HCEC 1CT (cell line): ENCODE measurements at regions not wholly inside any gene's neighbourhood (a gene's known extent, or its start where the extent isn't known, plus 50 kb on each side); places are given as distances from the start of the nearest gene placed in this dataset.
A peak's percentile ranks its signal among the peaks of the same experiment; 100 is the strongest.
"Not testable (repeated sequence)": the region's sequence is repeated elsewhere in the genome, so short reads cannot be mapped to it uniquely, and the experiment has no call there.

Source experiments
- DNase-seq: peaks from one replicate; pipeline ENCODE4 v3.0.0-alpha.2; 2017

DNA sequence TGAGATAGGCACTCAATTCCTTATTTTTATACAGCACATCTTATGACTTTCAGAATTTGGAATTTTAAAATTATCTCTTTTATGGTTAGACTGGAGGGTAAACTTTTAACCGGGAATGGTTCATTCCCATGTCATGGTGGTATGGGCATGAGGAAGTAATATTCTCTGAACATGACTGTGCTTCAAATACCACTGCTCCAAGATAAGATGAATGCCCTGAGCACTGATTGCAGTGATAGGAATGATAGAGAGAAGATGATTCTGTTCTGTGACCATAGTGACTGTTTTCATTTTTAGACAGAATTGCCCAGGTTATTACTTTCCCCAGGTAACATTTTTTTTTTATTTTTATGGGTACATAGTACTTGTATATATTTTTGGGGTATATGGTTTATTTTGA lies 187.4 kb downstream of the ATOH1 start:
- no peak for DNase-seq

DNA sequence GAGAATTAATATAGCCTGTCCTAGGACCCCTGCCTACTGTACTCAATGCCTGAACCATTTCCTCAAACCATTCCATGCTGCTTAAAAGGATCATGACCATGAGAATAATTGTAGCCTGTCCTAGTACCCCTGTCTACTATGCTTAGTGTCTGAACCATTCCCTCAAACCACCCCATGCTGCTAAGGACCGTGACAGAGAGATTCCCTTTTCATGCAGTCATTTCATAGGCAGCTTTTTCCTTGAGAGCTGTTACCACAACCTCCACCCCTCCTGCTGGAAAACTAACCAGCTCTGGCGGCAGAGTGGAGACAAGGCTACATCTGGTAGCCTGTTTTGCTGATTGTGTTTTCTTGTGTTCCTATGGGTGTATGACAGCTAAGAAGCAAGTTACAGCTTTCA lies 174.9 kb upstream of the SMARCAD1 start:
- DNase-seq, result no peak

DNA sequence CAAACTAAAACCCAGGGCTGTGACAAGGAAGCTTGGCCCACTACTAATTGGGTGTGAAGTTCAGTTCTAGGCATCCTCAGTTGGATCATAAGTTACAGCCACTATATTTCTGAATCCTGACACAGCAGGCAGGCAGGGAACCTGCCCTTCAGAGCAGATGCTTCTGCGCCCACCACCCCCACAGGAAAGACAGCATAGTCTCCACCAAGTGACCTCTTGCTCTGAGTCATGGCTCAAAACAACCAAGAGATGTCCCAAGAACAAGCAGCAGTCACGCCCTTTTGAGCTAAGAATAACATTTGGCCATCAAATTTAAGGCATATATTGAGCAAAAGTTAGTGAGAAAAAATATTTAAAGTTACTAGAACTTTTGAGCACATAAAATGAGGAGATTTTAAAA lies 170.7 kb upstream of the SMARCAD1 start:
- no peak for DNase-seq

DNA sequence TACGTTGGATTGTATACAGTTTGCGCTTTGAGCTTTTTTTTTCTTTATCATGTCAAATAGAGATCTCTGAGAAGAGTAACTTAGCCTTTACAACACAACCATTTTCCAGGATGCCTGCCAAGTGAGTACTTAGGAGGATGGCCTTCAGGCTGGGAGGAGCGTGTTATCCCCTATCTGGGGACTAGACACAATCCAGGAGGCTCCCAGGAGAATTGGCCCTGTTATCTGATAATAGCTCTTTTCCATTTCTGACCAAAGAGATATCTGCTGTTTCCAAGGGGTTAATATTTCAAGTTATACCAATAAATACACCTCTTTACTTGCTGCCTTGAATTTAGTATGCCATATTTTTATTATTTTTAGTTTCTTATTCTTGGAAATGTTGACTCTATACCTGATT lies 169.5 kb upstream of the SMARCAD1 start:
- DNase-seq, result no peak

DNA sequence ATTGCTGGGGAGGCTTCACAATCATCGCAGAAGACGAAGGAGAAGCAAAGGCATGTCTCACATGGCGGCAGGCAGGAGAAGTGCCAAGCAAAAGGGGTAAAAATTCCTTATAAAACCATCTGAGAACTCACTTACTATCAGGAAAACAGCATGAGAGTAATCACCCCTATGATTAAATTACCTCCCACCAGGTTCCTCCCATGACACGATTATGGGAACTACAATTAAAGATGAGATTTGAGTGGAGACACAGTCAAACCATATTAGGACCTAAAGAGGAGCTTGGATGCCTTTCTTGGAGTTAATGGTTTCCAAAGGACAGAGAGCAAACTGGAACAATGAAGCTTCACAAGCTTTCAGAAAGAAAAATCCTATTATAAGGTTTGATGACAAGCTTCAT lies 168.4 kb upstream of the SMARCAD1 start:
- DNase-seq, result no peak

DNA sequence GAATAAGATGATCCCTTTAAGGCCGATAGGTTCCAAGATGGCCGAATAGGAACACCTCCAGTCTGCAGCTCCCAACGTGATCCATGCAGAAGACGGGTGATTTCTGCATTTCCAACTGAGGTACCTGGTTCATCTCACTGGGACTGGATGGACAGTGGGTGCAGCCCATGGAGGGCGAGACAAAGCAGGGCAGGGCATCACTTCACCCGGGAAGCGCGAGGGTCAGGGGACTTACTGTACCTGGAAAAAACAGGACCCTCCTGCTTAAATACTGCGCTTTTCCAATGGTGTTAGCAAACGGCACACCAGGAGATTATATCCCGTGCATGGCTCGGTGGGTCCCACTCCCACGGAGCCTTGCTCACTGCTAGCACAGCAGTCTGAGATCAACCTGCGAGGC lies 163.2 kb upstream of the SMARCAD1 start:
- not testable (repeated sequence) for DNase-seq

DNA sequence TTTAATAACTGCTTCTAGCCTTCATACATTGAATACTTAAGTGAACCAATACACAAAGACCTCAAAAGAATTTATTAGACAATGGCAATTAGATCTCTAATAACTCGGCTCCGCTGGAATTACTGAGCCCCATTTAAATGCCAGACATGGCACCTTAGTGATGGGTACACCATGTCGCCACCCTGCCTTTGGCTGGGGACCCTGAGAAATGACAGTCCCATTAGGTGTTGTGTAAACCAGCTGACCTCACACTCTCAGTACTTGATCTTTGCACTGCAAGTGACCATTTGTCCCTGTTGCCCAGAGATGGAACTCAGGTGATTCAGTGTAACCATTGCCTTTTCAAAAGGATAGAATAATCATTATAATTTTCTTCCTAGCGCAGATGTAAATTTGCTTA lies 144.6 kb upstream of the SMARCAD1 start:
- no peak for DNase-seq

DNA sequence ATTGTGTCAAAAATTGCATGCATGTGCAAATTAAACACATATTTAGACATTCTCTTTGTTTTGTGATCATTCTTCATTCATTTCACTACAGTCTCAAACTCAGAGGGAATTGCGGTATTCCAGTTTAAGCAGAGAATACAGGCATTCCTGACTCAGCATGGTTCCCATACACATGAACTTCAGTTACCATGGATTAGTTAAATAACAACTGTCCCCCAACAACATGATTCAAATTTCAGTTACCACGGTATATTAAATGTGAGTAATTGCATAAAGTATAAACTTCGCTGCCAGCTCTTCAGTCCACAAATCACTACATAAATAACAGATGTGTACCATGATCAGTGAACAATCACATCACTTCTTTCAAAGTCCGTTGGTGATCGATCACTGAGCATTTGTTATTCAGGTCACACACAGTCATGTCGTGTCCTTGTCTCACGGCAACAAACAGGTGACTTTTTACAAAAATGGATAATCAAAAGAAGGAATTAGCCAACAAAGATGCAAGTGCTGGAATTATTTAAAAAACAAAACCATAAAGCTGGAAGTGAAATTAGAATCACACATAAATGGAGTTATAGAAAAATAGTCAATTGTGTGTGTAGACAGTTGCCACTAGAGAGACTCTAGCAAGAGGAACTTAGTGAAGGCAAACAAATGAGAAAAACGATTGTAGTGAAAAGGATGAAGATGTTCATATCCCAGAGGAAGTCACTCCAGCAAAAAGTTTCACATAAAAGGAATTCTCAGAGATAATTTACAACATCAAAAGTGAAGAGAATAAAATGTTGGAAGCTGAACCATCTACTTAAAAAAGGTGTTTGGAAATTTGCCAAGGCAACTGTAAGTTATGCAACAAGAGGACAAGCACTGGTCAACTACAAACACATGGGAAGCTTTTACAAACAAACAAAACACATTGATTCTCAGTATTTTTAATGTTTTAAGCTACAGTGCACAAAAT lies 138.6 kb upstream of the SMARCAD1 start:
- no peak for DNase-seq

DNA sequence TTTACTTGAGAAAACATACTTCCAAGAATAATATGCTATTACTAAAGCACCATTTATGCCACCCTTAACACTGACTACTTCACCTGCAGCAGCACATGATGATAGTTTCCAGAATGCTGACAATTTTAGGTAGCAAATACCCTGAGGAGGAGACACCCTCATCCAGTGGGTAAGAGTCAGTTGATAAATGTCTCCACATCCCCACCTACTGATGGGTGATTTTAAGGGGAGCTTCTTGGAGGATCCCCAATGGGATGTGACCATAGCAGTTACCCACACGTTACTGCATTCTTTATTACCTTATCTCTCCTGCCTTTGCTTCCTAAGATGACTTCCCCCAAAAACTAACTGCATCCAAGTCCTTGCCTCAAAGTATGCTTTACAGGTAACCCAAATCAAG lies 131.2 kb upstream of the SMARCAD1 start:
- DNase-seq, result no peak

DNA sequence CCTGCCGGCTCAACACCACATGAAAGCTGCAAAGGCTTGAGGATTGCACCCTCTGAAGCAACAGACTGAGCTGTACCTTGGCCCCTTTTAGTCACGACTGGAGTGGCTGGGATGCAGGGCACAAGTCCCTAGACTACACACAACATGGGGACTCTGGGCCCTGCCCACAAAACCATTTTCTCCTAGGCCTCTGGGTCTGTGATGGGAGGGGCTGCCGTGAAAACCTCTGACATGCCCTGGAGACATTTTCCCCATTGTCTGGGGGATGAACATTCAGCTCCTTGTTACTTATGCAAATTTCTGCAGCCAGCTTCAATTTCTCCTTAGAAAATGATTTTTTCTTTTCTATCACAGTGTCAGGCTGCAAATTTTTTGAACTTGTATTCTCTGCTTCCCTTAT lies 123.5 kb upstream of the SMARCAD1 start:
- DNase-seq, result no peak

DNA sequence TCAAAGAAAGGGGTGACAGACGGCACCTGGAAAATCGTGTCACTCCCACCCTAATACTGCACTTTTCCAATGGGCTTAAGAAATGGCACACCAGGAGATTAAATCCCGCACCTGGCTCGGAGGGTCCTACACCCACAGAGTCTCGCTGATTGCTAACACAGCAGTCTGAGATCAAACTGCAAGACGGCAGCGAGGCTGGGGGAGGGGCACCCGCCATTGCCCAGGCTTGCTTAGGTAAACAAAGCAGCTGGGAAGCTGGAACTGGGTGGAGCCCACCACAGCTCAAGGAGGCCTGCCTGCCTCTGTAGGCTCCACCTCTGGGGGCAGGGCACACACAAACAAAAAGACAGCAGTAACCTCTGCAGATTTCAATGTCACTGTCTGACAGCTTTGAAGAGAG lies 108.5 kb upstream of the SMARCAD1 start:
- not testable (repeated sequence) for DNase-seq

DNA sequence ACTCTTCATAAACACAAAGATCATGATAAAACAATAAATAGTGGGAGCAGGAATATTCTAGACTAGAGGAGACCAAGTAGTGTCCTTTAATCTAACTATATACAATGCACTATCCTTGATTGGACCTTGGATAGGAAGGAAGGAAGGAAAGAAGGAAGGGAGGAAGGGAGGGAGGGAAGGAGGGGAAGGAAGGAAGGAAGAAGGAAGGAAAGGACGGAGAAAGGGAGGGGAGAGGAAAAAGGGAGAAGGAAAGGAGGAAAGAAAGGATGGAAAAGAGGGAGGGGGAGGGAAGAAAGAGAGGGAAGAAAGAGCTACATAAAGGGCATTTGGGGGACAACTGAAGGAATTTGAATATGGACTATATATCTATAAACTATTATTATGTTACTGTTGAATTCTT lies 95.0 kb upstream of the SMARCAD1 start:
- no peak for DNase-seq

DNA sequence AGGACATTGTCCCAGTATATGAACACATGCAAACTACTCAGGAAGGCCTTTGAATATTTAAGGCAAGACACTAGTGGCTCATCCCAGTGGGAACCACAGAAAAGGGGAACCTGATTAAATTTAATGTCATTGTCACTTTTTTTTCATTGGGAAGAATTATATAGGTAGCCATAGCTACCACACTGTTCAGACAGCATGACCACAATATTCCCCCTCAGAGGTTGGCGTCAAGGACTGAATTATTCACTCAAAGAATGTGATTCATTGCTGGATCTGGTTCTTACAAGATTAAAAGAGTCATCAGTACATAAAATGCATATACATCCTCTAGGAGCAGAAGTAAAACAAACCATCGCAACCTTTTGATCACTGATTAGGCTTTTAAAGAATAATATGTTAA lies 92.0 kb upstream of the SMARCAD1 start:
- DNase-seq, result no peak

DNA sequence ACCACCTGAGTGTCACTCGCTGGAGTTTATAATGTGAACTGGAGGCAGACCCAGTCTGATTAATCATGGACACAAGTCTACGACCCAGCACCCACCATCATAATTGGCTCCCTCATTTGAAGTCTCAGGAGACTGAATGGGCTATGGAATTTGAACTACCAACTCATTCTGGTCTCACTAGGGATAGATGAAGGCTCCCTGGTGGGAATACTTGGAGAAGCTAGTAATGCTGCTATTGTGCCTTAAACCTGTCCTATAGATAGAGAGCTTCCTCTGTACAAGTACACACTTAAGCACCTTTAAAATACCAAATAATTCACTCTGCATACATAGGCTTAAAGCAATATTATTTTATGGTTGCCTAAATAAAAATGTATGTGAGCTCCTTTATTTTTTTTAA lies 90.8 kb upstream of the SMARCAD1 start:
- no peak for DNase-seq

DNA sequence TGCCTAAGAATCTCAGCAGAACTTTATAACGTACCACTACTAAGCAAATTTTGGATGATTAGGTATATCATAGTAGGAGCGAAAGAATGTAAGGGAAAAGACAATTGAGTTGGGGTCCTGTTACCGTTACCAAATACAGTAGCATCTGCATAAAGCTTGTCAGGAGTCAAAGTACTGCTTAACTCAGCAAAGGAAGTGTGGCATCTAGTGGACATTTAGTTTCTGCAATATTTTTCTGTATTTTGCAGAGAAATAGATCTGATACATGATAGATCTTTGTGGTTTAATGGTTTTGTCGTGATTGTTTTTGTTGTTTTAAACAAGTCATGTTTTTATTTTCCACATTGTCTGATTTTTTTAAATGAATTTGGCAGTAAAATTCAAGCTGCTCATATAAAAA lies 81.0 kb upstream of the SMARCAD1 start:
- no peak for DNase-seq

DNA sequence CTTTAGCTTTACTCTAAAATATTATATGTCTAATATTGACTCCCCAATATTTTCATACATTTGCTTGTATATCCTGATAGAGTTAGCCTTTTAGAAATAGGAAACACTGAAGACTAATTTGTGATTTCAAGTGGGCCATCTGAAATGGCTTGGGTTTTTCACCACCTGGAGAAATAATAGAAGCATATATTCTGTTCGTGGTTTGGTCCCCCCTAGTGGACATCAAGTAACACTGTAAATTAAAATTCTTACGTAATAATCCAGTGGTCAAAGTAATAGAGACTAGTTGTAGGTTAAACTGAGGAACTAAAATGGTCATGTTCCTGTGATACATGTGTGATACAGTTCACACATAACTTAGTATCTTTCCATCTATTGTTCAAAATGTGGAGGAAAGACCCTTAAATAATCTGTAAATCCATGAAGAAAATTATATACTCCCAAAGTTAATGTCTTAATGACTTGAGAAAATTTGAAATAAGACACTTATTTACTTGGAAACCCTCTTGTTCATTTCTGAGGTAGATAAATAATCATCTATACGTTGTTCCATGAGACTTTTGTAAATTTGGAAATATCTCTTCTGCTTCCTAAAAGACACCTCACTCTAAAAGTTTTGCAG lies 79.8 kb upstream of the SMARCAD1 start:
- peak; percentile 34 for DNase-seq

DNA sequence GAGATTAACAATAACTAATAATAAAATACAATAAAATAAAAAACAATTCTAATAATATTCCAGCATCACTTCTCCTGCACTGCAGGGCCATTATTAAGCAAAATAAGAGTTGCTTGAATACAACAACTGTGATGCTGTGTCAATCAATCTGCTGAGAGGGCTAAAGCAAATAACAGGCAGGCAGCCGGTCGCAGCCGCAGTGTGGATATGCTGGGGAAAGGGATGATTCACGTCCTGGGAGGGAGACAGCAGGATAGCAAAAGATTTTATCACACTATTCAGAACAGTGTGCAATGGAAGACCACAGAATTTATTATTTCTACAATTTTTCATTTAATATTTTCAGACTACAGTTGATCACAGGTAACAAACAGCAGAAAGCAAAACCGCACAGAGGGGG lies 76.5 kb upstream of the SMARCAD1 start:
- no peak for DNase-seq

DNA sequence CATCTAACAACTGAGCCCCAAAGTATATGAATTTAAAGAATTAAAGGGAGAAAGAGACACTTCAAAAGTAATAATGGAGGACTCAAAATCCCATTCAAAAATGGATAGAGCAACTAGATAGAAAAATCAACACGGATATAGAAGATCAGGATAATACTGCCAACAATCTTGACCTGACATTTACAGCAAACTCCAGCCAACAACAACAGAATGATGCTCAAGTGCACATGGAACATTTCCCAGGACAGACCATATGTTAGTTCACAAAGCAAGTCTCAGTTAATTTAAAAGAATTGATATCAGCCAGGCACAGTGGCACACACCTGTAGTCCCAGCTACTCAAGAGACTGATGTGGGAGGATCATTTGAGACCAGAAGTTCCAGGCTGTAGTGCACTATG lies 72.0 kb upstream of the SMARCAD1 start:
- no peak for DNase-seq

DNA sequence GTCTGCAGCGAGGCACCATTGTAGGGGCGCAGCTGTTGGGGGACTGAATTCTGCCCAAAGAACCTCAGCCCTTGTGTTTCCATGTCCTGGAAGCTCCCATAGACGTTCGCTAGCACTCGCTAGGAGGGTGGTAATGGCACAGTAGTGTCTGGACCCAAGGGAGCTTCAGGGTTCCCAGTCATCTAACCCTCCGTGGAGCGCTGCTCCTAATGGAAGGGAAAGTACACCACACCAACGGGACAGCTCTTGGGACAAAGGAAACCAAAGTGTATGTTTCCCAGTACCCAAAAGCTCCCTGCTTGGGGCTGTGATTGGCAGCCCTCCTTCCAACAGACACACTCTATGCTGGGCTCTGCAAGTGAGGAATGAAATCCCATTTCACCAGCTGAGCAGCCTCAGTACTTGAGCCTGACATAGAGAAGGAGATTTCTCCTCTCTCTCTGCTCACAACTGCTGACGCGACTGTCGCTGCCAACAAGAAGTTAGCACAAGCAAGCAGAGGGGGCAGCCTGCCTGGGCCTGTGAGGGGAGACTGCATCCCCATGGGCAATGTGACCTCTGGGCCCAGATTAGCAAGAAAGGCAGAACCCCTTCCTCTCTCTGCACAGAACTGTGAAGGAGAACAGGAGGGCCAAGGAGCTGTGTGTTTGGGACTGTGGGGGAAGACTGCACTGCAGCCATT lies 67.6 kb upstream of the SMARCAD1 start:
- no peak for DNase-seq

DNA sequence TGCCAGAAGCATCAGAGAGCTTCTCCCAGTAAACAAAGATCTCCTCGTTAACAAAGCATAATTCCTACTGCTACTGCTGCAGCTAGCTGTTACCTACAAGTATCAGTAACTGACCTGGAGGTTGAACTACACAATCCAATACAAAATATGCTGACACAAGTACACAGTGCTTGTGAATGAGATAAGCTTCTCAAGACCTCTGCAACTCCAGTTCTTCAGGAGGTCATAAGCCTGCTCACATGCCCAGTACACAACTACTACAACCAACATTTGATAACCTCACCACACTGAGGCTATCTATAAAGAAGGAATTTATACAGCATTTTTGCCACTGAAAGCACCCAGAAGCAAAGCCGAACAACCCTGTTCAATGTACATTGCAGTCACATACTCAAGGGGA lies 66.7 kb upstream of the SMARCAD1 start:
- no peak for DNase-seq

DNA sequence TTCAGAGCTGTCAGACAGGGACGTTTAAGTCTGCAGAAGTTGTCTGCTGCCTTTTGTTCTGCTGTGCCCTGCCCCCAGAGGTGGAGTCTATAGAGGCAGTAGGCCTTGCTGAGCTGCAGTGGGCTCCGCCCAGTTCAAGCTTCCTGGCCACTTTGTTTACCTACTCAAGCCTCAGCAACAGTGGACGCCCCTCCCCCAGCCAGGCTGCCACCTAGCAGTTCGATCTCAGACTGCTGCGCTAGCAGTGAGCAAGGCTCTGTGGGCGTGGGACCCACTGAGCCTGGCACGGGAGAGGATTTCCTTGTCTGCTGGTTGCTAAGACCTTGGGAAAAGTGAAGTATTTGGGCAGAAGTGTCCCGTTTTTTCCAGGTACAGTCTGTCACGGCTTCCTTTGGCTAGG lies 59.6 kb upstream of the SMARCAD1 start:
- DNase-seq, result not testable (repeated sequence)

DNA sequence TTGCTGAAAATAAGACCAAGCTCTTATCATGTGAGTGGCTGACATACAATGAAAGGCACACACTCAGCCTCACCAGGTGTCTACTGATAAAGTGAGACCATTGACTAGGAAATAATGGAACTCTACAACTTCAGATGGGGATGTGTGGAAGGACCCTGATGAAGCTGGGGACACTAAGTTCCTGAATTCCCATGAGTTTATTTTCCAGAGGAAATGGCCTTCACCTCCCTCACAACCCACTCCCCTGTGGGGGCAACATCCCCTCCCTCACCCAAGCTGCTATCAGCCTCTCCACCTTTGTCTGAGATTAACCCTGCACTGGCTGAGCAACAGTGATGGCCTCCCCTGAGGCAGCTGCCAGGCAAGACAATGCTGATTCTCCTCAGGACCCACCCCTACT lies 55.2 kb upstream of the SMARCAD1 start:
- no peak for DNase-seq

DNA sequence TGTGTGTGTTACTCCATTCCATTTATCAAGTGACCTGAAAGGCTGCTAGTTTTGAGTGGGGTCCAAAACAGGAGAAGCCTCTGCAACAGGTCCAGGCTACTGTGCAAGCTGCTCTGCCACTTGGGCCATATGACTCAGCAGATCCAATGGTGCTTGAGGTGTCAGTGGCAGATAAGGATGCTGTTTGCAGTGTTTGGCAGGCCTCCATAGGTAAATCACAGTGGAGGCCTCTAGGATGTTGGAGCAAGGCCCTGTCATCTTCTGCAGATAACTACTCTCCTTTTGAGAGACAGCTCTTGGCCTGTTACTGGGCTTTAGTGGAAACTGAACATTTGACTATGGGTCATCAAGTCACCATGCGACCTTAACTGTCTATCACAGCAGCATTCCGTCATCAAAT lies 52.3 kb upstream of the SMARCAD1 start:
- DNase-seq, result not testable (repeated sequence)

DNA sequence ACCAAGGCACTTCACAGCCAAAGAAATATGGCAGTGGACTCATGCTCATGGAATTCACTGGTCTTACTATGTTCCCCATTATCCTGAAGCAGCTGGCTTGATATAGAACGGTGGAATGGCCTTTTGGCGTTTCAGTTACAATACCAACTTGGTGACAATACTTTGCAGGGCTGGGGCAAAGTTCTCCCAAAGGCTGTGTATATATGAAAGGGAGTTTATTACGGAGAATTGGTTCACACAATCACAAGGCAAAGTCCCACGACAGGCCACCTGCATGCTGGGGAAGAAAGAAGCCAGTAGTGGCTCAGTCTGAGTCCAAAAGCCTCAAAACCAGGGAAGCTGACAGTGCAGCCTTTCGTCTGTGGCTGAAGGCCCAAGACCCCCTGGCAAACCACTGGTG lies 50.8 kb upstream of the SMARCAD1 start:
- DNase-seq, result no peak
